GM12865 (cell line): ENCODE measurements at regions not wholly inside any gene's neighbourhood (a gene's known extent, or its start where the extent isn't known, plus 50 kb on each side); places are given as distances from the start of the nearest gene placed in this dataset.
A peak's percentile ranks its signal among the peaks of the same experiment; 100 is the strongest.

Experiments
- DNase-seq: peaks from one replicate; pipeline ENCODE4 v3.0.0; 2010; ENCODE audit warnings: low read depth
- H3K4me3 ChIP-seq: 2 replicates; pipeline ENCODE4 v1.5.1; 2011; ENCODE audit warnings: mild to moderate bottlenecking, low read depth, low read length, control low read depth
- CTCF ChIP-seq: IDR thresholded peaks from 2 replicates; pipeline ENCODE4 v1.5.1; 2011; ENCODE audit warnings: low read length, control low read depth, low read depth, inconsistent platforms; ENCODE audit not compliant: insufficient read depth; ENCODE audit errors: missing control alignments

GRCh38 chr18:25896956-25897355 lies 193.5 kb downstream of the SS18 start:
- TF ChIP-seq CTCF: no peak
- no peak for DNase-seq
- H3K4me3 ChIP-seq: no peak overlapping the region

- DNase-seq: peak; percentile 63
- no peak overlapping the region for H3K4me3 ChIP-seq
Measured at GRCh38 chr18:25896178-25896780, 194.1 kb downstream of the SS18 start.

GRCh38 chr18:25895518-25895917 lies 194.9 kb downstream of the SS18 start:
- no peak for TF ChIP-seq CTCF
- H3K4me3 ChIP-seq: no peak overlapping the region
- DNase-seq: no peak

More at GRCh38 chr18:25896178-25896780, 194.1 kb downstream of the SS18 start:
- peak; percentile 76 for TF ChIP-seq CTCF

GRCh38 chr18:25886283-25886682 lies 204.1 kb downstream of the SS18 start:
- H3K4me3 ChIP-seq: no peak overlapping the region
- no peak for DNase-seq
- TF ChIP-seq CTCF: no peak

- TF ChIP-seq CTCF: no peak
- no peak for DNase-seq
- no peak overlapping the region for H3K4me3 ChIP-seq
Measured at GRCh38 chr18:25883091-25883490, 207.3 kb downstream of the SS18 start.

- no peak for DNase-seq
- no peak for TF ChIP-seq CTCF
- no peak overlapping the region for H3K4me3 ChIP-seq
Measured at GRCh38 chr18:25881149-25881548, 209.3 kb downstream of the SS18 start.

GRCh38 chr18:25880441-25880840 lies 210.0 kb downstream of the SS18 start:
- TF ChIP-seq CTCF: no peak
- DNase-seq: no peak

More at GRCh38 chr18:25880441-25880840, 210.0 kb downstream of the SS18 start:
- H3K4me3 ChIP-seq: no peak overlapping the region
